Subcutaneous abdominal adipose tissue (tissue), 5 donors: ENCODE measurements at regions not wholly inside any gene's neighbourhood (a gene's known extent, or its start where the extent isn't known, plus 50 kb on each side); places are given as distances from the start of the nearest gene placed in this dataset.

ENCODE experiments used
- H3K27ac ChIP-seq: one replicate; pipeline ENCODE4 v1.7.0; 2013; ENCODE audit warnings: low read depth, mild to moderate bottlenecking, inconsistent platforms, low read length, moderate library complexity
- H3K27me3 ChIP-seq, 5 donors: one replicate each; pipeline ENCODE4 v1.7.0; 2013; ENCODE audit warnings: low read length in 5 of 5, inconsistent platforms in 1 of 5; ENCODE audit not compliant: control insufficient read depth in 5 of 5, insufficient read depth in 4 of 5
- H3K36me3 ChIP-seq, 5 donors: one replicate each; pipeline ENCODE4 v1.7.0; 2013; ENCODE audit warnings: low read length in 5 of 5; ENCODE audit not compliant: control insufficient read depth in 5 of 5, insufficient read depth in 5 of 5
- H3K4me1 ChIP-seq, 5 donors: one replicate each; pipeline ENCODE4 v1.7.0; 2013; ENCODE audit warnings: low read length in 5 of 5, mild to moderate bottlenecking in 3 of 5, moderate library complexity in 1 of 5; ENCODE audit not compliant: control insufficient read depth in 5 of 5, insufficient read depth in 5 of 5
- H3K4me3 ChIP-seq, 5 donors: one replicate each; pipeline ENCODE4 v1.7.0; 2013; ENCODE audit warnings: low read length in 5 of 5, low read depth in 1 of 5
- H3K9ac ChIP-seq, 5 donors: one replicate each; pipeline ENCODE4 v1.7.0; 2013; ENCODE audit warnings: low read length in 5 of 5, mild to moderate bottlenecking in 4 of 5, moderate library complexity in 3 of 5
- H3K9me3 ChIP-seq, 5 donors: one replicate each; pipeline ENCODE4 v1.7.0; 2013; ENCODE audit warnings: low read length in 5 of 5; ENCODE audit not compliant: control insufficient read depth in 5 of 5
- donor health status: healthy.
- donor health status: healthy.
- donor health status: healthy.
- donor health status: healthy.
- donor health status: healthy.

- Histone ChIP-seq H3K4me1 (no peaks in the 10 kb centered on the region), H3K36me3 (no peaks in the 10 kb centered on the region), H3K9ac (no peak overlapping the region), H3K27me3 (no peaks in the 10 kb centered on the region), H3K4me3 (no peak overlapping the region), H3K9me3 (no peaks in the 10 kb centered on the region), H3K27ac (no peak overlapping the region)
Observed at GRCh38 chr4:125084608-125085007, 230.1 kb upstream of the FAT4 start.

- no peak overlapping the region for H3K9ac ChIP-seq
- H3K4me3 ChIP-seq, result no peak overlapping the region
- no peaks in the 10 kb centered on the region for H3K4me1 ChIP-seq
- no peak overlapping the region for H3K27ac ChIP-seq
- no peaks in the 10 kb centered on the region for H3K27me3 ChIP-seq
- no peaks in the 10 kb centered on the region for H3K9me3 ChIP-seq
- no peaks in the 10 kb centered on the region for H3K36me3 ChIP-seq
Observed at GRCh38 chr4:125082729-125083417, 231.9 kb upstream of the FAT4 start.

GRCh38 chr4:125072269-125072668, 242.5 kb upstream of the FAT4 start:
- H3K4me3 ChIP-seq, result no peak overlapping the region
- no peaks in the 10 kb centered on the region for H3K9me3 ChIP-seq
- H3K4me1 ChIP-seq, result no peaks in the 10 kb centered on the region
- no peak overlapping the region for H3K27ac ChIP-seq
- H3K9ac ChIP-seq, result no peak overlapping the region
- no peaks in the 10 kb centered on the region for H3K36me3 ChIP-seq
- H3K27me3 ChIP-seq, result no peaks in the 10 kb centered on the region

GRCh38 chr4:125070861-125071260, 243.9 kb upstream of the FAT4 start:
- Histone ChIP-seq H3K27me3 (no peaks in the 10 kb centered on the region), H3K4me1 (no peaks in the 10 kb centered on the region), H3K36me3 (no peaks in the 10 kb centered on the region), H3K9ac (no peak overlapping the region), H3K27ac (no peak overlapping the region), H3K9me3 (no peaks in the 10 kb centered on the region), H3K4me3 (no peak overlapping the region)

- Histone ChIP-seq H3K9ac (no peak overlapping the region), H3K36me3 (no peaks in the 10 kb centered on the region), H3K9me3 (peaks cover 0 to 4% (median 0%) of the 10 kb centered on the region in 5 donors), H3K4me1 (peaks cover 0 to 4% (median 0%) of the 10 kb centered on the region in 5 donors), H3K27ac (no peak overlapping the region), H3K4me3 (no peak overlapping the region), H3K27me3 (no peaks in the 10 kb centered on the region)
Observed at GRCh38 chr4:125062115-125063050, 252.4 kb upstream of the FAT4 start.

- Histone ChIP-seq H3K36me3 (no peaks in the 10 kb centered on the region), H3K4me3 (no peak overlapping the region), H3K9ac (no peak overlapping the region), H3K27ac (no peak overlapping the region), H3K4me1 (peaks cover 0 to 4% (median 0%) of the 10 kb centered on the region in 5 donors), H3K9me3 (peaks cover 0 to 4% (median 0%) of the 10 kb centered on the region in 5 donors), H3K27me3 (no peaks in the 10 kb centered on the region)
Observed at GRCh38 chr4:125060376-125060775, 254.4 kb upstream of the FAT4 start.

- no peaks in the 10 kb centered on the region for H3K27me3 ChIP-seq
- H3K4me1 ChIP-seq, result no peaks in the 10 kb centered on the region
- no peak overlapping the region for H3K9ac ChIP-seq
- H3K27ac ChIP-seq, result no peak overlapping the region
- no peak overlapping the region for H3K4me3 ChIP-seq
- H3K9me3 ChIP-seq, result no peaks in the 10 kb centered on the region
- H3K36me3 ChIP-seq, result no peaks in the 10 kb centered on the region
Observed at GRCh38 chr4:125049711-125050110, 265.0 kb upstream of the FAT4 start.

GRCh38 chr4:125045311-125045710, 269.4 kb upstream of the FAT4 start:
- Histone ChIP-seq H3K36me3 (no peaks in the 10 kb centered on the region), H3K4me3 (no peak overlapping the region), H3K9ac (no peak overlapping the region), H3K4me1 (no peaks in the 10 kb centered on the region), H3K27me3 (no peaks in the 10 kb centered on the region), H3K9me3 (no peaks in the 10 kb centered on the region), H3K27ac (no peak overlapping the region)

- no peak overlapping the region for H3K9ac ChIP-seq
- no peaks in the 10 kb centered on the region for H3K9me3 ChIP-seq
- no peaks in the 10 kb centered on the region for H3K4me1 ChIP-seq
- no peak overlapping the region for H3K4me3 ChIP-seq
- H3K36me3 ChIP-seq, result no peaks in the 10 kb centered on the region
- H3K27me3 ChIP-seq, result no peaks in the 10 kb centered on the region
- no peak overlapping the region for H3K27ac ChIP-seq
Observed at GRCh38 chr4:125044886-125045285, 269.9 kb upstream of the FAT4 start.

- Histone ChIP-seq H3K27ac (no peak overlapping the region), H3K9ac (no peak overlapping the region), H3K4me1 (no peaks in the 10 kb centered on the region), H3K4me3 (no peak overlapping the region), H3K27me3 (no peaks in the 10 kb centered on the region), H3K9me3 (no peaks in the 10 kb centered on the region), H3K36me3 (no peaks in the 10 kb centered on the region)
Observed at GRCh38 chr4:125043486-125043885, 271.3 kb upstream of the FAT4 start.
